IMR-90 (cell line): ENCODE measurements at regions not wholly inside any gene's neighbourhood (a gene's known extent, or its start where the extent isn't known, plus 50 kb on each side); places are given as distances from the start of the nearest gene placed in this dataset.

Source experiments
- ATAC-seq: fragments of 200-7000 bp; cut with Tn5 transposase; 2 replicates; pipeline ENCODE4 v1.9.1; 2020; ENCODE audit warnings: low read depth, mild to moderate bottlenecking, moderate library complexity
- BruUV-seq: library from RNA; stranded (reverse); fragments of 400-500 nt; replicated peaks from 2 replicates; lab custom pipeline; 2021; lab: Mats Ljungman, UMichigan
- CTCF ChIA-PET: fragments of 300-600 bp; formaldehyde crosslinking; extraction: SDS; loops from one replicate; lab custom pipeline; 2021; ENCODE audit warnings: antibody characterized with exemption; lab: Yijun Ruan, JAX
- POLR2A ChIA-PET: fragments of 300-600 bp; sonication (Branson Sonifier 250); formaldehyde crosslinking; loops from one replicate; lab custom pipeline; 2022; ENCODE audit warnings: antibody characterized with exemption; ENCODE audit not compliant: unreplicated experiment; lab: Charles Lee
- DNase-seq: peaks from one replicate; pipeline ENCODE4 v3.0.0; 2013
- H2AFZ ChIP-seq: replicated peaks from 2 replicates; pipeline ENCODE3; 2013; ENCODE audit warnings: low read length, mild to moderate bottlenecking; ENCODE audit not compliant: poor library complexity
- H2AK5ac ChIP-seq: 2 replicates; pipeline ENCODE4 v1.6.1; 2013; ENCODE audit warnings: low read depth, low read length, inconsistent platforms
- H2AK9ac ChIP-seq: replicated peaks from 2 replicates; pipeline ENCODE3; 2013; ENCODE audit warnings: mild to moderate bottlenecking, low read depth, low read length, moderate library complexity; ENCODE audit not compliant: poor library complexity
- H2BK120ac ChIP-seq: 2 replicates; pipeline ENCODE4 v1.6.1; 2013; ENCODE audit warnings: low read depth, low read length, inconsistent platforms
- H2BK15ac ChIP-seq: 3 replicates; pipeline ENCODE4 v1.6.1; 2013; ENCODE audit warnings: low read depth, low read length, inconsistent platforms
- H2BK20ac ChIP-seq: 2 replicates; pipeline ENCODE4 v1.6.1; 2013; ENCODE audit warnings: low read depth, mild to moderate bottlenecking, inconsistent platforms, low read length, moderate library complexity
- H2BK5ac ChIP-seq: 2 replicates; pipeline ENCODE4 v1.6.1; 2013; ENCODE audit warnings: mild to moderate bottlenecking, low read depth, low read length, inconsistent platforms; ENCODE audit not compliant: poor library complexity, severe bottlenecking
- H3K14ac ChIP-seq: replicated peaks from 2 replicates; pipeline ENCODE4 v1.6.1; 2013; ENCODE audit warnings: low read depth, low read length, inconsistent platforms
- H3K18ac ChIP-seq: 2 replicates; pipeline ENCODE4 v1.6.1; 2013; ENCODE audit warnings: low read depth, low read length, control low read depth
- H3K23ac ChIP-seq: 2 replicates; pipeline ENCODE4 v1.6.1; 2013; ENCODE audit warnings: low read depth, low read length, inconsistent platforms
- H3K27ac ChIP-seq: 2 replicates; pipeline ENCODE4 v1.5.1; 2013; ENCODE audit warnings: mild to moderate bottlenecking, control low read depth, low read length; ENCODE audit not compliant: insufficient read depth
- H3K27me3 ChIP-seq: 2 replicates; pipeline ENCODE4 v1.6.1; 2013; ENCODE audit warnings: low read length; ENCODE audit not compliant: control insufficient read depth, insufficient read depth
- H3K36me3 ChIP-seq: 2 replicates; pipeline ENCODE4 v1.6.1; 2013; ENCODE audit warnings: low read length, mixed read lengths; ENCODE audit not compliant: control insufficient read depth, insufficient read depth
- H3K4ac ChIP-seq: 2 replicates; pipeline ENCODE4 v1.6.1; 2013; ENCODE audit warnings: low read depth, low read length, inconsistent platforms
- H3K4me1 ChIP-seq: 2 replicates; pipeline ENCODE4 v1.6.1; 2013; ENCODE audit warnings: low read length, mixed read lengths; ENCODE audit not compliant: control insufficient read depth, insufficient read depth
- H3K4me2 ChIP-seq: 2 replicates; pipeline ENCODE4 v1.6.1; 2013; ENCODE audit warnings: low read depth, mild to moderate bottlenecking, control low read depth, low read length, moderate library complexity
- H3K4me3 ChIP-seq: 2 replicates; pipeline ENCODE4 v1.5.1; 2013; ENCODE audit warnings: low read depth, mild to moderate bottlenecking, control low read depth, low read length, moderate library complexity; ENCODE audit not compliant: insufficient read depth
- H3K56ac ChIP-seq: 2 replicates; pipeline ENCODE4 v1.6.1; 2013; ENCODE audit warnings: low read length, inconsistent platforms; ENCODE audit not compliant: insufficient read depth; ENCODE audit errors: extremely low read depth
- H3K79me1 ChIP-seq, 2 experiments: 2 replicates each; pipeline ENCODE4 v1.6.1; 2013; ENCODE audit warnings: low read length in 2 of 2, inconsistent platforms in 1 of 2, low read depth in 1 of 2
- H3K9ac ChIP-seq: 2 replicates; pipeline ENCODE4 v1.6.1; 2013; ENCODE audit warnings: low read depth, low read length, control low read depth
- H3K9me1 ChIP-seq: 2 replicates; pipeline ENCODE4 v1.6.1; 2013; ENCODE audit warnings: low read length, inconsistent platforms; ENCODE audit not compliant: insufficient read depth
- H3K9me3 ChIP-seq: 2 replicates; pipeline ENCODE4 v1.6.1; 2013; ENCODE audit warnings: low read length; ENCODE audit not compliant: control insufficient read depth, insufficient read depth
- H4K20me1 ChIP-seq: 2 replicates; pipeline ENCODE4 v1.6.1; 2013; ENCODE audit warnings: low read length, inconsistent platforms; ENCODE audit not compliant: insufficient read depth
- H4K5ac ChIP-seq: 2 replicates; pipeline ENCODE4 v1.6.1; 2013; ENCODE audit warnings: mild to moderate bottlenecking, low read depth, low read length, control low read depth
- H4K8ac ChIP-seq, 2 experiments: 2 replicates each; pipeline ENCODE4 v1.6.1; 2013; ENCODE audit warnings: low read depth in 2 of 2, low read length in 2 of 2, control low read depth in 1 of 2, inconsistent platforms in 1 of 2
- H4K91ac ChIP-seq: 2 replicates; pipeline ENCODE4 v1.6.1; 2013; ENCODE audit warnings: low read depth, low read length, inconsistent platforms; ENCODE audit not compliant: insufficient read depth
- FOS ChIP-seq: fragments of 150-350 bp; IDR thresholded peaks from 2 replicates; pipeline ENCODE4 v1.6.1; 2016; ENCODE audit warnings: low read depth, low read length
- MAFK ChIP-seq: IDR thresholded peaks from 2 replicates; pipeline ENCODE4 v1.6.1; 2012; ENCODE audit warnings: low read depth, low read length, improper control_type of control experiment
- MXI1 ChIP-seq: IDR thresholded peaks from 2 replicates; pipeline ENCODE4 v1.6.1; 2012; ENCODE audit warnings: low read depth, mild to moderate bottlenecking, low read length, moderate library complexity, borderline replicate concordance
- RAD21 ChIP-seq: IDR thresholded peaks from 2 replicates; pipeline ENCODE4 v1.6.1; 2012; ENCODE audit warnings: low read length, improper control_type of control experiment
- dilution Hi-C: fragments of 300-500 bp; cut with HindIII; formaldehyde crosslinking; loops from one replicate; pipeline ENCODE4 v1.14.3; 2018; ENCODE audit warnings: low sequenced_read_pairs; ENCODE audit not compliant: unreplicated experiment
- in situ Hi-C: fragments of 300-500 bp; cut with MboI; formaldehyde crosslinking; loops from 3 replicates; pipeline ENCODE4 v1.14.3; 2019; ENCODE audit warnings: low sequenced_read_pairs, inconsistent platforms, mixed read lengths
- intact Hi-C: fragments of 100-400 bp; cut with micrococcal nuclease; formaldehyde crosslinking; loops from 2 replicates; pipeline ENCODE4 v1.10.0; 2022

GRCh38 chr16:61210076-61210475, 826.2 kb downstream of the CDH8 start:
- Histone ChIP-seq H2AK5ac (no peak overlapping the region), H3K27ac (no peak overlapping the region), H4K5ac (no peak overlapping the region), H3K14ac (no peak overlapping the region), H3K56ac (no peak overlapping the region), H3K23ac (no peak overlapping the region), H3K4me2 (no peak overlapping the region), H4K91ac (no peak overlapping the region), H2BK5ac (no peak overlapping the region), H2AK9ac (no peak overlapping the region), H2BK20ac (no peak overlapping the region), H3K4me3 (no peak overlapping the region), H4K8ac (no peak overlapping the region), H2BK15ac (no peak overlapping the region), H3K27me3 (no peaks in the 10 kb centered on the region), H4K20me1 (no peaks in the 10 kb centered on the region), H3K79me1 (no peaks in the 10 kb centered on the region), H2BK120ac (no peak overlapping the region), H3K9me3 (no peaks in the 10 kb centered on the region), H2AFZ (no peak overlapping the region), H3K9me1 (no peaks in the 10 kb centered on the region), H3K4ac (no peak overlapping the region), H3K18ac (no peak overlapping the region), H3K4me1 (no peaks in the 10 kb centered on the region), H3K9ac (no peak overlapping the region), H3K36me3 (no peaks in the 10 kb centered on the region)
- ChIA-PET CTCF (no interaction called here), POLR2A (no interaction called here)
- dilution Hi-C loops (no loop called here), in situ Hi-C loops (no loop called here), intact Hi-C loops (no loop called here)
- no TSS peak for BruUV-seq
- TF ChIP-seq MXI1 (no peak), RAD21 (no peak), MAFK (no peak), FOS (no peak)
- no peak for DNase-seq
- ATAC-seq = no peak
